Astrocyte (in vitro differentiated cells and primary cell): ENCODE measurements at regions not wholly inside any gene's neighbourhood (a gene's known extent, or its start where the extent isn't known, plus 50 kb on each side); places are given as distances from the start of the nearest gene placed in this dataset.

Experiments
- EZH2 ChIP-seq: IDR thresholded peaks from 2 replicates; pipeline ENCODE4 v1.6.1; 2012; ENCODE audit warnings: mild to moderate bottlenecking, low read length, inconsistent platforms; ENCODE audit not compliant: insufficient read depth
- TF ChIP-seq, protein P1 (sequence below): IDR thresholded peaks from 2 replicates; pipeline ENCODE4 v1.5.1; 2011; ENCODE audit warnings: low read depth, mild to moderate bottlenecking, inconsistent platforms, low read length, moderate library complexity; ENCODE audit not compliant: insufficient read depth

DNA sequence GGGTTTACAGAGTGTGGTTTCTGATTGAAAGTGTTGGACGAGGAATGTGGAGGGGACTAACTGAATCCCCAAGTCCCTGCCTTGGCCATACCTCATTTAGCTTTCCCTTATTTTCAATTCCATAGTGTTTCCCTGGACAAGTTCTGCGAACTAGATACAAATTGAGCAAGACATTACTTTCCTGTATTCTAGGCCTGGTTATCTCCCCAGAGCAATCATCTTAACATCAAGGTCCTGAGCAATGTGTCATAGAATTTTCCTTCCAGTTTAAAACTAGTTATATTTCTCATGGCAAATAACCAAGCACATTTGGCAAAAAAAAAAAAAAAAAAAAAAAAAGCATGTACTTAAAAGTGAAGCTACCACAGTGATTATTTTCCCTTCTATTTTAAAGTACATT is 330.1 kb downstream of the CDH11 start:
- TF ChIP-seq, protein P1, sequence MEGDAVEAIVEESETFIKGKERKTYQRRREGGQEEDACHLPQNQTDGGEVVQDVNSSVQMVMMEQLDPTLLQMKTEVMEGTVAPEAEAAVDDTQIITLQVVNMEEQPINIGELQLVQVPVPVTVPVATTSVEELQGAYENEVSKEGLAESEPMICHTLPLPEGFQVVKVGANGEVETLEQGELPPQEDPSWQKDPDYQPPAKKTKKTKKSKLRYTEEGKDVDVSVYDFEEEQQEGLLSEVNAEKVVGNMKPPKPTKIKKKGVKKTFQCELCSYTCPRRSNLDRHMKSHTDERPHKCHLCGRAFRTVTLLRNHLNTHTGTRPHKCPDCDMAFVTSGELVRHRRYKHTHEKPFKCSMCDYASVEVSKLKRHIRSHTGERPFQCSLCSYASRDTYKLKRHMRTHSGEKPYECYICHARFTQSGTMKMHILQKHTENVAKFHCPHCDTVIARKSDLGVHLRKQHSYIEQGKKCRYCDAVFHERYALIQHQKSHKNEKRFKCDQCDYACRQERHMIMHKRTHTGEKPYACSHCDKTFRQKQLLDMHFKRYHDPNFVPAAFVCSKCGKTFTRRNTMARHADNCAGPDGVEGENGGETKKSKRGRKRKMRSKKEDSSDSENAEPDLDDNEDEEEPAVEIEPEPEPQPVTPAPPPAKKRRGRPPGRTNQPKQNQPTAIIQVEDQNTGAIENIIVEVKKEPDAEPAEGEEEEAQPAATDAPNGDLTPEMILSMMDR, result no peak
- TF ChIP-seq EZH2, result no peak
